GM20000 (cell line): ENCODE measurements at regions not wholly inside any gene's neighbourhood (a gene's known extent, or its start where the extent isn't known, plus 50 kb on each side); places are given as distances from the start of the nearest gene placed in this dataset.

Experiments
- DNase-seq: peaks from one replicate; pipeline ENCODE4 v3.0.0; 2012; ENCODE audit warnings: low spot score
- TF ChIP-seq, protein P1 (sequence below): IDR thresholded peaks from 2 replicates; pipeline ENCODE4 v1.5.1; 2012; ENCODE audit warnings: mild to moderate bottlenecking, control low read depth; ENCODE audit errors: extremely low read depth, missing control alignments

DNA sequence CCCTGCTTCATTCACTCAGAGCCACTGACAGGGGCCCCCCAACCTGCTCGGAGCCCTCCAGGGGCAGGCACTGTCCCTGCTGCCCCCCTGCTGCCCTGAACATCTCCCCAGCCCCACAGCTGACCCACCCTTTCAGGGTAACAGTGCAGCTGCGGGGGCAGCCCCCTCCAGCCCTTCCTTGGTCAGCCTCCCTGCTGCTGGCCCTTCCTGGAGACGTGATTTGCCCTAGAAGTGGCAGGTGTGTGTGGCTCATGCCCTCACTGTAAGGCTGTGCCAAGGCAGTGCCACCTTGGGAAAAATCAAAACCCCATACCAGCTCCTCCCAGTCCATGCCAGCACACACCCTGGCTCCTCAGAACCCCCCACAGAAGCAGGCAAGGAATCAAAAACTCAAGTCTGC is 184.2 kb upstream of the HDAC4 start:
- TF ChIP-seq, protein P1, sequence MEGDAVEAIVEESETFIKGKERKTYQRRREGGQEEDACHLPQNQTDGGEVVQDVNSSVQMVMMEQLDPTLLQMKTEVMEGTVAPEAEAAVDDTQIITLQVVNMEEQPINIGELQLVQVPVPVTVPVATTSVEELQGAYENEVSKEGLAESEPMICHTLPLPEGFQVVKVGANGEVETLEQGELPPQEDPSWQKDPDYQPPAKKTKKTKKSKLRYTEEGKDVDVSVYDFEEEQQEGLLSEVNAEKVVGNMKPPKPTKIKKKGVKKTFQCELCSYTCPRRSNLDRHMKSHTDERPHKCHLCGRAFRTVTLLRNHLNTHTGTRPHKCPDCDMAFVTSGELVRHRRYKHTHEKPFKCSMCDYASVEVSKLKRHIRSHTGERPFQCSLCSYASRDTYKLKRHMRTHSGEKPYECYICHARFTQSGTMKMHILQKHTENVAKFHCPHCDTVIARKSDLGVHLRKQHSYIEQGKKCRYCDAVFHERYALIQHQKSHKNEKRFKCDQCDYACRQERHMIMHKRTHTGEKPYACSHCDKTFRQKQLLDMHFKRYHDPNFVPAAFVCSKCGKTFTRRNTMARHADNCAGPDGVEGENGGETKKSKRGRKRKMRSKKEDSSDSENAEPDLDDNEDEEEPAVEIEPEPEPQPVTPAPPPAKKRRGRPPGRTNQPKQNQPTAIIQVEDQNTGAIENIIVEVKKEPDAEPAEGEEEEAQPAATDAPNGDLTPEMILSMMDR, result no peak
- no peak for DNase-seq

DNA sequence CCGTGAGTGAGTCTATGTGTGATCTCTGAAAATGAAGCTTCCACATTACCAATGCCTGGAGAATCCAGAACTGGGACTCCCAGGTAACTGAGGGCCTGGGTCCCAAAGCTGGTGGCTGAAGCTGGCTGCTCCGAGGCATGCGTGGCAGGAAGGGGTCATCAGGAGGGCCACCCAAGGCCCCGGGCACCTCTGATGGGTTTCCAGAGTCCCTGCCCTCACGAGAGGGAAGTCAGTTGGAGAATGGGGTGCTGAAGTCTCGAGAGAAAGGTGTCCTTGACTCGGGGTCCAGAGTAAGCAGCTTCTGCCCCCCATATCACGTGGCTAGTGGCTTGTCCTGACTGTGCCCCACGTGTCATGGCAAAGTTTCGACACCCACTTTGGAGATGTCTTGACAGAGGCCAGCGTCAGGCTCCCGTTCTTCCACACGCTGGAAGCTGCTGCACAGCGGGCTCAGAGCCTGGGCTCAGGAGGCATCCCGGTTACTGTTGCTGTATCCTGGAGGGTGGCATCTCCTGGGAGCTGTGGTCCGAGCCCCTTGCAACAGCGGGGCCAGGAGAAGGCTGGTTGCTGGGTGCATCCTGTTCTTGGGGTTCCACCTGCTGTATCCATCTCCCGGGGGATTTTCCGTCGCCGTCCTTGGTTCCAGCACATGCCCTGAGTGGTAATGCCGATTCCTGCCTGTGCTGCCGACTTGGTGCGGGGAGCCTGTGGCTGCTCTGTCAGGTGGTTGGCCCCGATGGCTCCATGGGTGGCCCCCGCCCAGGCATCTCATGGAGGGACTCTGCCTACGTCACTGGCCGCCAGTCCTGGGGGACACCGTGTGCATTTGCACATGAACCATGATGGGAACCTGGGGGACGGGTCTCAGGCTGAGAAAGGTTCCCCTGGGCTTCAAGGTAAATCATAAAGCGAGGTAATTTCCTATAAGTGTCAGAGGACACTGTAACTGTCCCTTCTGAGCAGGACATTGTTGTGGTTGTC is 183.3 kb upstream of the HDAC4 start:
- no peak for DNase-seq

GRCh38 chr2:239583171-239583878 is 182.5 kb upstream of the HDAC4 start:
- TF ChIP-seq, protein P1, result no peak
- no peak for DNase-seq

More for the DNA sequence above, 183.3 kb upstream of the HDAC4 start:
- TF ChIP-seq, protein P1, result no peak

- TF ChIP-seq, protein P1, result no peak
- DNase-seq, result no peak
Observed at GRCh38 chr2:239582476-239582875, 181.7 kb upstream of the HDAC4 start.

DNA sequence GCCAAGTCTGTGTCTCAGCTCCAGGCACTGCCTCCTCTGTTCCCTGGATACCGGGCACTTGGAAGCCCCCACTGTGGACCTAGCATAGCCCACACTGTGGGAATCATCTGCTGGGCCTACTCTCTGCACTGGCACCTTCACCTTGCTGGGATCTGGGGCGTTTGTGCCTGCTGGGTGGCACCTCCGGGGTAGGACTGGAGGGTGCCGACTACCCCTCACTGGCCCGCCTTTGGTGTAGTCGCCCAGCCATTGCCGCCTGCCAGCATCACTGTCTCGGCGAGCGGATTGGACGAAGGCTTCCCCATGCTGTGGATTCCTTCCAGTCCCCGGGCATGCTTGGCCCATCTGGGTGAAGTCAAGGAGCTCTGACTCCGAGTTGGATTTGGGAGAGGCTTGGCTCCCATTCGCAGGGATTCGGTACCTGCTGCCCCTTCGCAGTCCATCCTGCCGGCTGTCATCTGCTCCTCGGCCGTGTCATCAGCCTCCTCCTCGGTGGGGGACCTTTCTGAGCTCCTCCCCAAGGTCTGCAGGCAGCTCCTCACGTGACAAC is 180.6 kb upstream of the HDAC4 start:
- TF ChIP-seq, protein P1, result no peak
- no peak for DNase-seq

- DNase-seq, result no peak
- TF ChIP-seq, protein P1, result no peak
Observed at GRCh38 chr2:239580199-239580527, 179.3 kb upstream of the HDAC4 start.
